ENCODE measurements at regions not wholly inside any gene's neighbourhood (a gene's known extent, or its start where the extent isn't known, plus 50 kb on each side); places are given as distances from the start of the nearest gene placed in this dataset.
"Not testable (repeated sequence)": the region's sequence is repeated elsewhere in the genome, so short reads cannot be mapped to it uniquely, and the experiment has no call there.

DNA sequence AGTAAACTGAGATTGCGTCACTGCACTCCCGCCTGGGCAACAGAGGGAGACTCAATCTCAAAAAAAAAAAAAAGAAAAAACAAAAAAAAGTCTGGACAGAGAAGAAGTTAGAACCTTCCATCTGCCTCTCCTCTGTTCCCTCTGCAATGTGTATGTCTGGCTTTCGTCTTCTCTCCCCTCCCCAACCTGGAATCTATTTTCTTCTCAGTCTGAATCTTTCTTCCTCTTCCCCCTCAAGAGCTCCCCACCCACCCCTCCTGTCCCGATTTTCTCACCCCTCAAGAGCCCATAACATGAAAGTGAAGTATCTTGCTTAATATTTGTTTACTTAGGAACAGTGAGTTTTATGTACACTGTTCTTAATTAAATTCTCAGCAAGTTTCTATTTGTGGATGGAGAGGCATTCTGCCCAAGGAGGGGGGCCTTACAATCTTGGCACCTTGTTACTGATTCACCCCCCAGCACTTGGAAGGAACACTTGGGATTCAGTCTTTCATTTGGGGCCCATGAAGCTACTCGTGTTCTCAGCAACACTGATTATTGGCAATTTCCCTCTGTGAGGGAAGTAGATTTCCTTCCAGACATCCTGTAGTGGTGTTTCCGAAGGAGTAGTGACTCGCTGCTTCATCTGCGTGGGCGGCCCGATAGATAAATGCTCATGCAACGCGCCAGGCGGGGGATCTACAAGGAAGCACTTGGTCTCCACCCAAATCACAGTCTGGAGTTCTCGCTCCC is 69.3 kb upstream of the SRSF6 start:
- H3K9ac ChIP-seq (ENCODE audit: low read length) = no peak overlapping the region
- no peaks in the 10 kb centered on the region for H3K9me2 ChIP-seq (replicated peaks; ENCODE audit: insufficient read depth, low read length)
- no peaks in the 10 kb centered on the region for H3K36me3 ChIP-seq (ENCODE audit: insufficient read depth, low read length)
- H3K4me3 ChIP-seq (ENCODE audit: low read length) = no peak overlapping the region
- H3K27me3 ChIP-seq (ENCODE audit: low read length) = no peaks in the 10 kb centered on the region
- H3K27ac ChIP-seq (ENCODE audit: low read length) = no peak overlapping the region
- no peak overlapping the region for H2AFZ ChIP-seq (ENCODE audit: low read length)
- no peaks in the 10 kb centered on the region for H4K20me1 ChIP-seq (ENCODE audit: insufficient read depth, low read depth, low read length)
- H3K4me1 ChIP-seq (ENCODE audit: low read length) = 0 out of 2 replicates have a peak, but pooled peaks cover 2% of the 10 kb centered on the region
- H3K4me2 ChIP-seq (ENCODE audit: low read depth, low read length, poor library complexity, severe bottlenecking) = no peak overlapping the region
- no peaks in the 10 kb centered on the region for H3K9me3 ChIP-seq (ENCODE audit: low read length)
- no peak for DNase-seq
- no peaks in the 10 kb centered on the region for H3K79me2 ChIP-seq (ENCODE audit: low read length)

- Histone ChIP-seq H3K4me1 (ENCODE audit: low read length) (0 out of 2 replicates have a peak, but pooled peaks cover 2% of the 10 kb centered on the region), H4K20me1 (ENCODE audit: insufficient read depth, low read depth, low read length) (no peaks in the 10 kb centered on the region), H3K9me2 (replicated peaks; ENCODE audit: insufficient read depth, low read length) (no peaks in the 10 kb centered on the region), H3K4me3 (ENCODE audit: low read length) (no peak overlapping the region), H3K79me2 (ENCODE audit: low read length) (no peaks in the 10 kb centered on the region), H3K36me3 (ENCODE audit: insufficient read depth, low read length) (no peaks in the 10 kb centered on the region), H3K4me2 (ENCODE audit: low read depth, low read length, poor library complexity, severe bottlenecking) (no peak overlapping the region), H3K27ac (ENCODE audit: low read length) (no peak overlapping the region), H3K9ac (ENCODE audit: low read length) (no peak overlapping the region), H3K27me3 (ENCODE audit: low read length) (no peaks in the 10 kb centered on the region), H2AFZ (ENCODE audit: low read length) (no peak overlapping the region), H3K9me3 (ENCODE audit: low read length) (no peaks in the 10 kb centered on the region)
- DNase-seq = no peak
Measured at GRCh38 chr20:43387737-43388136, 70.0 kb upstream of the SRSF6 start.

DNA sequence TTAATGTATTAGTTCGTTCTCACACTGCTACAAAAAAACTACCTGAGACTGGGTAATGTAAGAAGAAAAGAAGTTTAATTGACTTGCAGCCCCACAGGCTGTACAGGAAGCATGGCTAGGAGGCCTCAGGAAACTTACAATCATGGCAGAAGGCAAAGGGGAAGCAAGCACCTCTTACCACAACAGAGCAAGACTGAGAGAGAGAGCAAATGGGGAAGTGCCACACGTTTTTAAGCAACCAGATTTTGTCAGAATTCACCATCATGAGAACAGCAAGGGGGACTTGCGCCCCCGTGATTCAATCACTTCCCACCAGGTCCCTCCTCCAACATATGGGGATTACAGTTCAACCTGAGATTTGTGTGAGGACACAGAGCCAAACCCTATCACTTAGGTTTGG is 70.8 kb upstream of the SRSF6 start:
- no peak overlapping the region for H2AFZ ChIP-seq (ENCODE audit: low read length)
- no peaks in the 10 kb centered on the region for H3K9me2 ChIP-seq (replicated peaks; ENCODE audit: insufficient read depth, low read length)
- H3K27me3 ChIP-seq (ENCODE audit: low read length) = no peaks in the 10 kb centered on the region
- H3K4me1 ChIP-seq (ENCODE audit: low read length) = 0 out of 2 replicates have a peak, but pooled peaks cover 2% of the 10 kb centered on the region
- no peak overlapping the region for H3K27ac ChIP-seq (ENCODE audit: low read length)
- H3K9me3 ChIP-seq (ENCODE audit: low read length) = no peaks in the 10 kb centered on the region
- no peak for DNase-seq
- no peak overlapping the region for H3K4me3 ChIP-seq (ENCODE audit: low read length)
- no peak overlapping the region for H3K9ac ChIP-seq (ENCODE audit: low read length)
- H3K4me2 ChIP-seq (ENCODE audit: low read depth, low read length, poor library complexity, severe bottlenecking) = no peak overlapping the region
- no peaks in the 10 kb centered on the region for H3K79me2 ChIP-seq (ENCODE audit: low read length)
- H4K20me1 ChIP-seq (ENCODE audit: insufficient read depth, low read depth, low read length) = no peaks in the 10 kb centered on the region
- no peaks in the 10 kb centered on the region for H3K36me3 ChIP-seq (ENCODE audit: insufficient read depth, low read length)

GRCh38 chr20:43385914-43386313 is 71.8 kb upstream of the SRSF6 start:
- no peak for DNase-seq
- no peak overlapping the region for H2AFZ ChIP-seq (ENCODE audit: low read length)
- no peaks in the 10 kb centered on the region for H3K9me2 ChIP-seq (replicated peaks; ENCODE audit: insufficient read depth, low read length)
- no peaks in the 10 kb centered on the region for H3K27me3 ChIP-seq (ENCODE audit: low read length)
- no peaks in the 10 kb centered on the region for H4K20me1 ChIP-seq (ENCODE audit: insufficient read depth, low read depth, low read length)
- no peaks in the 10 kb centered on the region for H3K36me3 ChIP-seq (ENCODE audit: insufficient read depth, low read length)
- no peak overlapping the region for H3K27ac ChIP-seq (ENCODE audit: low read length)
- H3K9ac ChIP-seq (ENCODE audit: low read length) = no peak overlapping the region
- H3K79me2 ChIP-seq (ENCODE audit: low read length) = no peaks in the 10 kb centered on the region
- H3K4me2 ChIP-seq (ENCODE audit: low read depth, low read length, poor library complexity, severe bottlenecking) = no peak overlapping the region
- H3K4me1 ChIP-seq (ENCODE audit: low read length) = 0 out of 2 replicates have a peak, but pooled peaks cover 2% of the 10 kb centered on the region
- H3K4me3 ChIP-seq (ENCODE audit: low read length) = no peak overlapping the region
- no peaks in the 10 kb centered on the region for H3K9me3 ChIP-seq (ENCODE audit: low read length)

- H3K9me3 ChIP-seq (ENCODE audit: low read length) = no peaks in the 10 kb centered on the region
- H3K79me2 ChIP-seq (ENCODE audit: low read length) = no peaks in the 10 kb centered on the region
- H3K9me2 ChIP-seq (replicated peaks; ENCODE audit: insufficient read depth, low read length) = no peaks in the 10 kb centered on the region
- no peak for DNase-seq
- H3K4me3 ChIP-seq (ENCODE audit: low read length) = no peak overlapping the region
- no peak overlapping the region for H3K4me2 ChIP-seq (ENCODE audit: low read depth, low read length, poor library complexity, severe bottlenecking)
- H2AFZ ChIP-seq (ENCODE audit: low read length) = no peak overlapping the region
- no peak overlapping the region for H3K27ac ChIP-seq (ENCODE audit: low read length)
- no peaks in the 10 kb centered on the region for H4K20me1 ChIP-seq (ENCODE audit: insufficient read depth, low read depth, low read length)
- H3K9ac ChIP-seq (ENCODE audit: low read length) = no peak overlapping the region
- H3K4me1 ChIP-seq (ENCODE audit: low read length) = 0 out of 2 replicates have a peak, but pooled peaks cover 2% of the 10 kb centered on the region
- no peaks in the 10 kb centered on the region for H3K27me3 ChIP-seq (ENCODE audit: low read length)
- H3K36me3 ChIP-seq (ENCODE audit: insufficient read depth, low read length) = no peaks in the 10 kb centered on the region
Measured at GRCh38 chr20:43384101-43384940, 73.4 kb upstream of the SRSF6 start.

DNA sequence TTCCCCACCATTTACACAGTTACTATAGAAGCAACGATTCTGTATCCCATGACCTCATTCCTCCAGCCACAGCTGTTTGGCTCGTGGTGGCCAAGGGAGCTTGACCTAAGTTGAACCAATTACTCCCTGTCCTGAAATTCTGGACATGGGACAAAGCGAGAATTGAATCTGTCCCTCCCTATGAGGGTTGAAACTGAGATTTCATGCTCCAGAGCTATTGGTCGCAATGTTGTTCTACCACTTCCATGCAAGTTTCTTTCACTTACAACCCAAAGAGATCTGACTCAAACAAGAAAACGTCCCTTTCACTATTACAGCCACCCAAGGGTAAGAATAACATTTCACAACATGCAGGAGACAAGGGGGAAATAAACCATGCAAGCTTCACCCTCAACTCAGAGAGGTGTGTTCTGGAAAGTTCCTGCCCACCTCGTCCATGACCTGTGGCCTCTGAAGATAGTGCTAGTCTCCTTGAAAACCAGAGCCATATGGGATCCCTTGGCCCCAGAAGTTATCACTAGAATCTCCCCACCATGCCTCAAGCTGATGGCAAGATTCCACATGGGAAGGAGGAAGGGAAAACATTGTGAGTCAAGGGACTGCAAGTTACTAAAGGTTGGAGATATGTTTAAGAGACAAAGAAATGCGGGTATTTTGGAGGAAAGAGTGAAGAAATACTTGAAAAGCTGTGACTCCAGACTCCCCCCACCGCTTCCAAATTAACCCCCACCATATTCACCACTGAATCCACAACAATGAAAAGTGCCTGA is 74.5 kb upstream of the SRSF6 start:
- Histone ChIP-seq H3K4me2 (ENCODE audit: low read depth, low read length, poor library complexity, severe bottlenecking) (no peak overlapping the region), H3K27ac (ENCODE audit: low read length) (no peak overlapping the region), H3K9me3 (ENCODE audit: low read length) (no peaks in the 10 kb centered on the region), H3K9ac (ENCODE audit: low read length) (no peak overlapping the region), H3K36me3 (ENCODE audit: insufficient read depth, low read length) (no peaks in the 10 kb centered on the region), H3K79me2 (ENCODE audit: low read length) (no peaks in the 10 kb centered on the region), H3K4me3 (ENCODE audit: low read length) (no peak overlapping the region), H2AFZ (ENCODE audit: low read length) (no peak overlapping the region), H3K4me1 (ENCODE audit: low read length) (0 out of 2 replicates have a peak, but pooled peaks cover 2% of the 10 kb centered on the region), H3K27me3 (ENCODE audit: low read length) (no peaks in the 10 kb centered on the region), H4K20me1 (ENCODE audit: insufficient read depth, low read depth, low read length) (no peaks in the 10 kb centered on the region), H3K9me2 (replicated peaks; ENCODE audit: insufficient read depth, low read length) (no peaks in the 10 kb centered on the region)
- no peak for DNase-seq

GRCh38 chr20:43382135-43382534 is 75.6 kb upstream of the SRSF6 start:
- not testable (repeated sequence) for H3K9me2 ChIP-seq (replicated peaks; ENCODE audit: insufficient read depth, low read length); H4K20me1 ChIP-seq (ENCODE audit: insufficient read depth, low read depth, low read length); H3K4me2 ChIP-seq (ENCODE audit: low read depth, low read length, poor library complexity, severe bottlenecking); H2AFZ ChIP-seq (ENCODE audit: low read length); H3K4me1 ChIP-seq (ENCODE audit: low read length); H3K79me2 ChIP-seq (ENCODE audit: low read length); H3K27ac ChIP-seq (ENCODE audit: low read length); H3K27me3 ChIP-seq (ENCODE audit: low read length); H3K9me3 ChIP-seq (ENCODE audit: low read length); H3K4me3 ChIP-seq (ENCODE audit: low read length); DNase-seq; H3K36me3 ChIP-seq (ENCODE audit: insufficient read depth, low read length); H3K9ac ChIP-seq (ENCODE audit: low read length)

DNA sequence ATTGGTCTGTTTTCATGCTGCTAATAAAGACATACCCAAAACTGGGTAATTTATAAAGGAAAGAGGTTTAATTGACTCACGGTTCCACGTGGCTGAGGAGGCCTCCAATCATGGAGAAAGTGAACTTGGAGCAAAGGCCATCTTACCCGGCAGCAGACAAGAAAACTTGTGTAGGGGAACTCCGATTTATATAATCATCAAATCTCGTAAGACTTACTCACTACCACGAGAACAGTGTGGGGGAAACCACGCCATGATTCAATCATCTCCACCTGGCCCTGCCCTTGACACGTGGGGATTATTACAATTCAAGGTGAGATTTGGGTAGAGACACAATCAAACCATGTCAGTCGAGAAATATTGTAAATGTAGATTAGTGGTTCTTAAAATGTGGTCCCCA is 76.2 kb upstream of the SRSF6 start:
- not testable (repeated sequence) for H2AFZ ChIP-seq (ENCODE audit: low read length); H3K27me3 ChIP-seq (ENCODE audit: low read length); H4K20me1 ChIP-seq (ENCODE audit: insufficient read depth, low read depth, low read length); H3K4me2 ChIP-seq (ENCODE audit: low read depth, low read length, poor library complexity, severe bottlenecking); H3K36me3 ChIP-seq (ENCODE audit: insufficient read depth, low read length); H3K9ac ChIP-seq (ENCODE audit: low read length); DNase-seq; H3K4me1 ChIP-seq (ENCODE audit: low read length); H3K9me2 ChIP-seq (replicated peaks; ENCODE audit: insufficient read depth, low read length); H3K9me3 ChIP-seq (ENCODE audit: low read length); H3K4me3 ChIP-seq (ENCODE audit: low read length); H3K27ac ChIP-seq (ENCODE audit: low read length); H3K79me2 ChIP-seq (ENCODE audit: low read length)

All from Karpas-422 (cell line).